DMS 273 (cell line): ENCODE measurements at regions not wholly inside any gene's neighbourhood (a gene's known extent, or its start where the extent isn't known, plus 50 kb on each side); places are given as distances from the start of the nearest gene placed in this dataset.
"Not testable (repeated sequence)": the region's sequence is repeated elsewhere in the genome, so short reads cannot be mapped to it uniquely, and the experiment has no call there.

ENCODE experiments used
- DNase-seq: peaks from one replicate; lab custom pipeline; 2025; ENCODE audit not compliant: unreplicated experiment; lab: John Stamatoyannopoulos, UW

- no peak for DNase-seq
These were observed 549.6 kb upstream of the CCDC54 start for GRCh38 chr3:106827515-106828213.

- no peak for DNase-seq
These were observed 548.0 kb upstream of the CCDC54 start for GRCh38 chr3:106829206-106829605.

GRCh38 chr3:106830334-106830733, 546.9 kb upstream of the CCDC54 start:
- no peak for DNase-seq

- DNase-seq = no peak
These were observed 540.3 kb upstream of the CCDC54 start for GRCh38 chr3:106836906-106837305.

- DNase-seq = no peak
These were observed 539.6 kb upstream of the CCDC54 start for GRCh38 chr3:106837616-106838015.

- DNase-seq = peak; percentile 51
These were observed 537.5 kb upstream of the CCDC54 start for GRCh38 chr3:106839576-106840280.

GRCh38 chr3:106840319-106840718, 536.9 kb upstream of the CCDC54 start:
- no peak for DNase-seq

GRCh38 chr3:106842151-106842550, 535.1 kb upstream of the CCDC54 start:
- no peak for DNase-seq

GRCh38 chr3:106844638-106845037, 532.6 kb upstream of the CCDC54 start:
- no peak for DNase-seq

GRCh38 chr3:106848099-106848498, 529.1 kb upstream of the CCDC54 start:
- no peak for DNase-seq

GRCh38 chr3:106850437-106850836, 526.8 kb upstream of the CCDC54 start:
- DNase-seq = no peak

GRCh38 chr3:106858321-106858720, 518.9 kb upstream of the CCDC54 start:
- DNase-seq = not testable (repeated sequence)

- no peak for DNase-seq
These were observed 517.1 kb upstream of the CCDC54 start for GRCh38 chr3:106860182-106860581.

GRCh38 chr3:106862067-106862466, 515.2 kb upstream of the CCDC54 start:
- peak; percentile 13 for DNase-seq

GRCh38 chr3:106877627-106878026, 499.6 kb upstream of the CCDC54 start:
- DNase-seq = no peak

- no peak for DNase-seq
These were observed 497.0 kb upstream of the CCDC54 start for GRCh38 chr3:106880206-106880605.

GRCh38 chr3:106881186-106881585, 496.1 kb upstream of the CCDC54 start:
- no peak for DNase-seq

GRCh38 chr3:106882297-106882696, 494.9 kb upstream of the CCDC54 start:
- DNase-seq = no peak

- no peak for DNase-seq
These were observed 471.2 kb upstream of the CCDC54 start for GRCh38 chr3:106906074-106906473.

GRCh38 chr3:106908181-106908938, 468.9 kb upstream of the CCDC54 start:
- DNase-seq = no peak

- DNase-seq = no peak
These were observed 464.0 kb upstream of the CCDC54 start for GRCh38 chr3:106913111-106913698.

- no peak for DNase-seq
These were observed 463.3 kb upstream of the CCDC54 start for GRCh38 chr3:106913966-106914365.
